ENCODE measurements at regions not wholly inside any gene's neighbourhood (a gene's known extent, or its start where the extent isn't known, plus 50 kb on each side); places are given as distances from the start of the nearest gene placed in this dataset.

- H3K4me1 Mint-ChIP-seq, result peaks cover 16% of the 10 kb centered on the region
- peak overlapping the region; percentile 35 for H3K4me2 ChIP-seq
- no peaks in the 10 kb centered on the region for H3K9me3 ChIP-seq (ENCODE audit: low read depth)
- no peak overlapping the region for H3K4me3 ChIP-seq
- H3F3A ChIP-seq (ENCODE audit: low read depth), result no peaks in the 10 kb centered on the region
- TF ChIP-seq CTCF (IDR thresholded peaks at IDR 0.05), result no peak
- TF ChIP-seq EZH2 (IDR thresholded peaks at IDR 0.05), result no peak
- TF ChIP-seq EZH2phosphoT487 (IDR thresholded peaks at IDR 0.05), result no peak
- no peaks in the 10 kb centered on the region for H3K27me3 ChIP-seq
- H3K36me3 Mint-ChIP-seq, result no peaks in the 10 kb centered on the region
- no peaks in the 10 kb centered on the region for H4K20me1 ChIP-seq (ENCODE audit: low read depth)
- no peak overlapping the region for H2AFZ ChIP-seq (replicated peaks)
- H3K36me3 ChIP-seq, result no peaks in the 10 kb centered on the region
- no peak overlapping the region for H3K27ac ChIP-seq
- H3K27me3 Mint-ChIP-seq (ENCODE audit: insufficient read depth, low read depth), result no peaks in the 10 kb centered on the region
- no peaks in the 10 kb centered on the region for H3K9me3 Mint-ChIP-seq
- H3K4me1 ChIP-seq, result peaks cover 14% of the 10 kb centered on the region
- H3K4me3 Mint-ChIP-seq, result no peak overlapping the region
- no peak overlapping the region for H3K9ac ChIP-seq
- peak overlapping the region; percentile 83 for H3K27ac Mint-ChIP-seq
- peak; percentile 88 for DNase-seq (ENCODE audit: low spot score)
- H3K79me2 ChIP-seq (ENCODE audit: low read depth), result no peaks in the 10 kb centered on the region
Observed at GRCh38 chr4:151957153-151957552, 196.3 kb upstream of the GATB start.

- no peaks in the 10 kb centered on the region for H3K79me2 ChIP-seq (ENCODE audit: low read depth)
- H3K4me2 ChIP-seq, result no peak overlapping the region
- H3F3A ChIP-seq (ENCODE audit: low read depth), result no peaks in the 10 kb centered on the region
- Mint-ChIP-seq H3K4me3 (no peak overlapping the region), H3K9me3 (no peaks in the 10 kb centered on the region), H3K27me3 (ENCODE audit: insufficient read depth, low read depth) (no peaks in the 10 kb centered on the region), H3K4me1 (peaks cover 16% of the 10 kb centered on the region), H3K27ac (no peak overlapping the region), H3K36me3 (no peaks in the 10 kb centered on the region)
- H3K27me3 ChIP-seq, result no peaks in the 10 kb centered on the region
- no peak overlapping the region for H2AFZ ChIP-seq (replicated peaks)
- H3K36me3 ChIP-seq, result no peaks in the 10 kb centered on the region
- H3K4me1 ChIP-seq, result peaks cover 14% of the 10 kb centered on the region
- TF ChIP-seq CTCF (IDR thresholded peaks at IDR 0.05), result no peak
- TF ChIP-seq EZH2 (IDR thresholded peaks at IDR 0.05), result no peak
- TF ChIP-seq EZH2phosphoT487 (IDR thresholded peaks at IDR 0.05), result no peak
- H4K20me1 ChIP-seq (ENCODE audit: low read depth), result no peaks in the 10 kb centered on the region
- H3K27ac ChIP-seq, result no peak overlapping the region
- DNase-seq (ENCODE audit: low spot score), result no peak
- H3K4me3 ChIP-seq, result no peak overlapping the region
- H3K9ac ChIP-seq, result no peak overlapping the region
- no peaks in the 10 kb centered on the region for H3K9me3 ChIP-seq (ENCODE audit: low read depth)
Observed at GRCh38 chr4:151955721-151956380, 195.0 kb upstream of the GATB start.

- Mint-ChIP-seq H3K4me1 (peaks cover 16% of the 10 kb centered on the region), H3K9me3 (no peaks in the 10 kb centered on the region), H3K4me3 (no peak overlapping the region), H3K27ac (no peak overlapping the region), H3K27me3 (ENCODE audit: insufficient read depth, low read depth) (no peaks in the 10 kb centered on the region), H3K36me3 (no peaks in the 10 kb centered on the region)
- Histone ChIP-seq H3K4me1 (peaks cover 14% of the 10 kb centered on the region), H3K4me3 (no peak overlapping the region), H3K79me2 (ENCODE audit: low read depth) (no peaks in the 10 kb centered on the region), H4K20me1 (ENCODE audit: low read depth) (no peaks in the 10 kb centered on the region), H3K36me3 (no peaks in the 10 kb centered on the region), H3K27ac (no peak overlapping the region), H3F3A (ENCODE audit: low read depth) (no peaks in the 10 kb centered on the region), H3K9ac (no peak overlapping the region), H2AFZ (replicated peaks) (no peak overlapping the region), H3K27me3 (no peaks in the 10 kb centered on the region), H3K9me3 (ENCODE audit: low read depth) (no peaks in the 10 kb centered on the region), H3K4me2 (no peak overlapping the region)
- DNase-seq (ENCODE audit: low spot score), result no peak
- TF ChIP-seq EZH2 (IDR thresholded peaks at IDR 0.05), result no peak
- TF ChIP-seq CTCF (IDR thresholded peaks at IDR 0.05), result no peak
- no peak for TF ChIP-seq EZH2phosphoT487 (IDR thresholded peaks at IDR 0.05)
Observed at GRCh38 chr4:151953795-151954372, 193.1 kb upstream of the GATB start.
